Activated naive CD8-positive, alpha-beta T cell treated with anti-CD3 and anti-CD28 coated beads, Interleukin-2, amount 50 U/mL, for 24 hours (primary cell): ENCODE measurements at regions not wholly inside any gene's neighbourhood (a gene's known extent, or its start where the extent isn't known, plus 50 kb on each side); places are given as distances from the start of the nearest gene placed in this dataset.
A peak's percentile ranks its signal among the peaks of the same experiment; 100 is the strongest.

ENCODE experiments used
- ATAC-seq: fragments of 150-1000 bp; cut with Tn5 transposase; one replicate; pipeline ENCODE4 v1.10.0; 2021
- DNase-seq: peaks from one replicate; pipeline ENCODE4 v3.0.0; 2021
- H3K27ac Mint-ChIP-seq: one replicate; pipeline ENCODE4 v1.8.0; 2021; ENCODE audit warnings: mild to moderate bottlenecking, mixed read lengths
- H3K27me3 Mint-ChIP-seq: one replicate; pipeline ENCODE4 v1.8.0; 2021; ENCODE audit warnings: mixed read lengths
- H3K36me3 Mint-ChIP-seq: one replicate; pipeline ENCODE4 v1.8.0; 2021; ENCODE audit warnings: low read depth, mixed read lengths
- H3K4me1 Mint-ChIP-seq: one replicate; pipeline ENCODE4 v1.8.0; 2021; ENCODE audit warnings: mixed read lengths
- H3K4me3 Mint-ChIP-seq: one replicate; pipeline ENCODE4 v1.8.0; 2021; ENCODE audit warnings: mild to moderate bottlenecking, moderate library complexity, mixed read lengths
- H3K9me3 Mint-ChIP-seq: one replicate; pipeline ENCODE4 v1.8.0; 2021; ENCODE audit warnings: mixed read lengths

DNA sequence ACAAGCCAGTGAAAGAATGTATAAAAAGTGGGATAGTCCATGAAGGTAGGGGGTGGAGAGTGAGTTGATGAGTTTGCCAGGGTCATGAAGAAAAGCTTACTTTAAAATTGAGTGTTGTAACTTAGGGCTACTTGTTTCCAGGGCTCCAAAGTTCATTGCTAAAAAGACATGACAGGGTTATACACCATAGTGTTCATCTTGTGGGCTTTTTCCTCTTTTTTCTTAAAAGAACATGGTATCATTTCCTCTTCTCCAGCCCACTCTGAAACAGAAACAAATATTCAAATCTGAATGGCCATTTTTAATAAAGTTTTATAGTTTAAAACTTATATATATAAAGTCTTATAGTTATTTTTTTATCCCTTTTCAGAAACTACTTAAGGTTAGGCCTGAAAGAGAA is 115.7 kb upstream of the SMC2 start:
- no peaks in the 10 kb centered on the region for H3K9me3 Mint-ChIP-seq
- no peaks in the 10 kb centered on the region for H3K36me3 Mint-ChIP-seq
- no peak overlapping the region for H3K4me3 Mint-ChIP-seq
- H3K27me3 Mint-ChIP-seq, result no peaks in the 10 kb centered on the region
- no peaks in the 10 kb centered on the region for H3K4me1 Mint-ChIP-seq
- no peak overlapping the region for H3K27ac Mint-ChIP-seq
- ATAC-seq (no peak), DNase-seq (no peak)

DNA sequence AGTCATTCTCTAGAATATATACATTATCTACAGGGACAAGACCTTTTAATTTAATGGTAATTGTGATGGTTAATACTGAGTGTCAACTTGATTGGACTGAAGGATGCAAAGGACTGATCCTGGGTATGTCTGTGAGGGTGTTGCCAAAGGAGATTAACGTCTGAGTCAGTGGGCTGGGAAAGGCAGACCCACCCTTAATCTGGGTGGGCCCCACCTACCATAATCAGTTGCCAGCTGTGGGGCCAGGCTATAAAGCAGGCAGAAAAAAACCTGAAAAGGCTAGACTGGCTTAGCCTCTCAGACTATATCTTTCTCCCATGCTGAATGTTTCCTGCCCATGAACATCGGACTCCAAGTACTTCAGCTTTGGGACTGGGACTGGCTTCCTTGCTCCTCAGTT is 112.2 kb upstream of the SMC2 start:
- H3K4me3 Mint-ChIP-seq, result no peak overlapping the region

DNA sequence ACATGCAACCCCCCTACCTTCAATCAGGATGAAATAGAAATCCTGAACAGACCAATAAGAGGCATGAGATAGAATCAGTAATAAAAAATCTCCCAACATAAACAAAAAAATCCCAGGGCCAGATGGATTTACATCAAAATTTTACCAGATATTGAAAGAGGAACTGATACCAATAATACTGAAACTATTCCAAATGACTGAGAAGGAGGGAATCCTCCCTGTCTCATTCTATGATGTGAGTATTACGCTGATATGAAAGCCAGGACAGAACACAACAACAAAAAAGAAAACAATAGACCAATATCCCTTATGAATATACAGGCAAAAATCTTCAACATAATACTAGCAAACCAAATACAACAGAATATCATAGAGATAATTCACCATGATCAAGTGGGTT is 109.0 kb upstream of the SMC2 start:
- DNase-seq (no peak), ATAC-seq (no peak)
- Mint-ChIP-seq H3K36me3 (no peaks in the 10 kb centered on the region), H3K9me3 (no peaks in the 10 kb centered on the region), H3K27ac (no peak overlapping the region), H3K27me3 (no peaks in the 10 kb centered on the region), H3K4me1 (no peaks in the 10 kb centered on the region), H3K4me3 (no peak overlapping the region)

More for the DNA sequence above, 112.2 kb upstream of the SMC2 start:
- H3K27me3 Mint-ChIP-seq, result no peaks in the 10 kb centered on the region
- no peak overlapping the region for H3K27ac Mint-ChIP-seq
- H3K9me3 Mint-ChIP-seq, result no peaks in the 10 kb centered on the region
- no peak for ATAC-seq
- H3K36me3 Mint-ChIP-seq, result no peaks in the 10 kb centered on the region
- DNase-seq, result no peak
- no peaks in the 10 kb centered on the region for H3K4me1 Mint-ChIP-seq

DNA sequence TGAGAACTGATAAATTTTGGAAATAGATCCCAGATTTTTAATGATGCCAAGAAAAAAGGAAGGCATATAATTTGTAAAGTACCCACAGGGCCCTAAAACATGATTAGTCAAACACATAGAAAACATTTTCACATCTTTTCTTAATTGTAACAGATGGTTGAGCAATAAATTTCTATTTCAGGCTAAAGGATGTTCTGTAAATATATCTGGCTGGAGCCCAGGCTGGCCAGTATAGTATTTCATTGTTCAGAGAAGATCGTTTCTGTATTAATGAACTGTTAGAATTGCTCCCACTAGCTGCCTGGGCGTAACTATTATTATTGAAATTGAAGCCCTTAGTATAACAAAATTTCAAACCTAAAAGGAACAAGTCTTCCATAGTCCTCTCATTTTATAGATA is 105.3 kb upstream of the SMC2 start:
- H3K4me3 Mint-ChIP-seq, result no peak overlapping the region
- no peak overlapping the region for H3K27ac Mint-ChIP-seq
- H3K9me3 Mint-ChIP-seq, result no peaks in the 10 kb centered on the region
- no peaks in the 10 kb centered on the region for H3K4me1 Mint-ChIP-seq
- no peak for DNase-seq
- no peaks in the 10 kb centered on the region for H3K36me3 Mint-ChIP-seq
- no peaks in the 10 kb centered on the region for H3K27me3 Mint-ChIP-seq
- no peak for ATAC-seq

DNA sequence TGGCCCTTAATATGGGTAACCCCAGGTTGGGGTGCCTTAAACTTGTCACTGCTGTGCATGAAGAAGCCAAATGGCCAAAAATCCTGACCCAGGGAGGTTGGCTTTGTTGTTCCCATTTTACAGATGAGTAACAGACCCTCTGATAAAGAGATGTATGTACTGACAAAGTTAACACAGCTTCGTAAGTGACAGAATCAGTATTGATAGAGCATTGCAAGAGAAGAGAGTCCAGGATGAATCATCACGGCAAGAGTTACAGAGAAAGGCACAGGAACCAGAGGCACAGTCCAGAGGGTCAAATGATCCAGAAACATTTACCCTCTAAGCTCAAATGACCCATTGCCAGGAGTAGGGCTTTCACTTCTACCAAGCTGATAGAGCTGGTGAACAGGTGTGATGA is 103.8 kb upstream of the SMC2 start:
- Mint-ChIP-seq H3K27me3 (no peaks in the 10 kb centered on the region), H3K4me3 (no peak overlapping the region), H3K4me1 (no peaks in the 10 kb centered on the region), H3K27ac (no peak overlapping the region), H3K9me3 (no peaks in the 10 kb centered on the region), H3K36me3 (no peaks in the 10 kb centered on the region)
- DNase-seq (no peak), ATAC-seq (peak; percentile 20)

DNA sequence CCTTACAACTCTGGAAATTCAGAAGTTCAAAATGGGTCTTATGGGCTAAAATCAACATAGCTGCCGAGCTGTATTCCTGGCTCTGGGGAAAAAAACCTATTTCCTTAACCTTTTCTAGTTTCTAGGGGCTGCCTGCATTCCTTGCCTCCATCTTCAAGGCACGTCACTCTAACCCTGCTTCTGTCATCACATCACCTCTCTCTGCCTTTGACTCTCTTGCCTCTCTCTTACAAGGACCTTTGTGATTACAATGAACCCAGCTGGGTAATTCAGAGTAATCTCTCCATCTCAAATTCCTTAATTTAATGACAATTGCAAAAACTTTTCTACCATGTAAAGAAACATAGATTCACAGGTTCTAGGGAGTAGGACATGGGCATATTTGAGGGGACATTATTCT is 103.1 kb upstream of the SMC2 start:
- Mint-ChIP-seq H3K4me1 (no peaks in the 10 kb centered on the region), H3K36me3 (no peaks in the 10 kb centered on the region), H3K4me3 (no peak overlapping the region), H3K9me3 (no peaks in the 10 kb centered on the region), H3K27me3 (no peaks in the 10 kb centered on the region), H3K27ac (no peak overlapping the region)
- no peak for ATAC-seq
- DNase-seq, result no peak

DNA sequence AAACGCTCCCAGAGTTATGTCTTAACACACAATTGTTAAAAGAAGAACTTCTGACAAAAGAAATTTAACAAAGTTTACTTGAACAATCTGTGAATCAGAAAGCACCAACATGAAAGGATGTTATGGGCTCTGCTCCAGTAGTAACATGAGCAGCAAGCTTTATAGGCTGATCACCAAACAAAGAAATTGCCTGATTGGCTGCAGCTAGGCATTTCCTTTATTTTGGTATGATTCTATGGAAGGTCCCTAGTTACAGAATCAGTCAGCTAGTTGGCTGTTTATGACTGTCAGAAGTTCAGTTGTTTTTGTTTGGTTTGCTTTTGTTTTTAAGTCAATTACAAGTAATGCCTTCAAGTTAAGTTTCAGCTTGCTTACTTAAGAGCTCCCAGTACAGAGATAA is 102.4 kb upstream of the SMC2 start:
- no peak overlapping the region for H3K27ac Mint-ChIP-seq
- DNase-seq (no peak), ATAC-seq (no peak)
- H3K4me3 Mint-ChIP-seq, result no peak overlapping the region
- no peaks in the 10 kb centered on the region for H3K27me3 Mint-ChIP-seq
- H3K36me3 Mint-ChIP-seq, result no peaks in the 10 kb centered on the region
- H3K4me1 Mint-ChIP-seq, result no peaks in the 10 kb centered on the region
- no peaks in the 10 kb centered on the region for H3K9me3 Mint-ChIP-seq

DNA sequence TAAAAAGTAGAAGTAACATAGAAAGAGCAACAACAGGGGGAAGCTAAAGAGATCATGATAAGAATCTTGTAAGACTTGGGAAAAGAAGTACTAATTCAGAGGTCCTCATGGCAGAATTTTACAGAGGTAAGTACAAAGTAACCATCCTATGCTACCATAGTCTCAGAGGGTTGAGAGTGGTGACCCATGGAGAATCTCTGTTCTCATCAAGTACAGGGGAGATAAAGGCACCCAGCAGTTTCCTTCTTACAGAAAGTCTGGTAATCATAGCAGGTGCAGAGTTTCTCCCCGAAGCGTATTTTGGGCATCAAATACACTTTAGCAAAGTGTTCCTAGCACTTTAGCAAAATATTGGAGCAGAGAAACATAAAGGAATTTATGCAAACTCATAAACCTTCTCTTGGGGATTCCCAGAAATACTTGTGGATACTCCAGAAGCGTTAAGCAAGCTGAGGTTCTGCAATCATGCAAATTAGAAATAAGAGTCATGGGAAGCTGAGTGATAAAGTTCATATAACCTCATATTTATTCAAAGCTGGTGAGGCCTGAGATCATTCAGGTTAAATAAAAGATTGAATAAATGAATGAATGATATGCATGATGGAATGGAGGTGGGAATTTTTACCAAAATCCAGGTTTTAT is 101.0 kb upstream of the SMC2 start:
- no peaks in the 10 kb centered on the region for H3K4me1 Mint-ChIP-seq
- H3K27ac Mint-ChIP-seq, result no peak overlapping the region
- H3K4me3 Mint-ChIP-seq, result no peak overlapping the region
- DNase-seq, result no peak
- no peak for ATAC-seq
- no peaks in the 10 kb centered on the region for H3K36me3 Mint-ChIP-seq
- no peaks in the 10 kb centered on the region for H3K9me3 Mint-ChIP-seq
- H3K27me3 Mint-ChIP-seq, result no peaks in the 10 kb centered on the region

DNA sequence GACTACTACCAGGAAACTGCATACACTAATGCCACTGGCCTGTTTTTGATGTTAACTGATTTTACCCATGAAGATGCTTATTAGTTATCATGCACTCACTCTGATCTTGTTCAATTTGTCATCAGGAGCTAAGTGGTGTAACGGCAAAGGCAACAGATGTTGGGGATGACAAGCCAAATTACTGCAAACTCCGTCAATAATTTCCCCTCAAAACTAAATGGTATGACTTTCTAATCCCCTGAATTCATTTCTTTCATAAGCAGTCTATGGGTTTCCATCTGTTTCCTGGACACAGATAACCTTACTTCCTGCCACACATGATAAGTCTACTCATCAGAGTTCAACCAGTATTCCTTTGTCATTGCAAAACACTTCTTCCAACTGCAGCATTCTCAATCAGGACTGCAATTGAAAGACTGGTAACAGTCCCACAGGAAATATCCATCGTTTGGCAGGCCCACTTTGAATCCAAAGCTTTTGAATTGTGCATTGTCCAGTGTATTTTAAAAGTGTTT is 96.2 kb upstream of the SMC2 start:
- Mint-ChIP-seq H3K4me3 (no peak overlapping the region), H3K27ac (no peak overlapping the region), H3K27me3 (no peaks in the 10 kb centered on the region)

DNA sequence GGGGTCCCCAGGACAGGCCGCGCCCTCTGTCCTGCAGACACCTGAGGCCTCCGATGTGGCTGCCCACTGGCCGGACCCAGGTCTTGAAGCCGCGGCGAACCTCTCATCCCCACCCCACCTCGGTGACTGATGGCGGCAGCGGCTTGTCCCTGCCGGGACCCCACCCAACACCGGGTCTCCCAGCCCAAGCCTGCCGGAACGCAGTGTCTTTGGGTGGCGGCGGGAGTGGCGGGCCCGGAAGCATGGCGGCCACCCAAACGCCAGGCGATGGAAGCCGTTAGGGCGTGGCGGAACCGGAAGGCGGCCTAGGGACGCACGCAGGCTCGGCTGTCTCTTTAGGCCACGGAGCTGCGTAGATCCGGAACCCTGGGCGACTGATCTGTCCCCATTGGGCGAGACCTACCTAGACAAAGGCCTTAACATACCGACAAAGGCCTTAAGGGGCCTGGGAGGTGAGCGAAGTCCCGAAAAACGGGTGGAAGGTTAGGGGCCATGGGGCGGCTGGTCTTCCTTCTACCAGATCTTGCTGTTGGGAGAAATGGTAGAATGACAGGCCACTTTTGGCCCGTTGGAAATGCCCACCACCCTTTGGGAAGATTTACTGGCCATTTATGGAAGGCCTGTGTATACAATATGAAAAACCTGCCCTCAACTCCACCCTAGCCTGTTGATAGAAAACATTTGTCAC is 94.6 kb upstream of the SMC2 start:
- ATAC-seq (no peak), DNase-seq (no peak)
- no peak overlapping the region for H3K27ac Mint-ChIP-seq
- H3K9me3 Mint-ChIP-seq, result no peaks in the 10 kb centered on the region
- no peaks in the 10 kb centered on the region for H3K36me3 Mint-ChIP-seq
- H3K4me3 Mint-ChIP-seq, result no peak overlapping the region
- H3K4me1 Mint-ChIP-seq, result no peaks in the 10 kb centered on the region
- peaks cover 6% of the 10 kb centered on the region for H3K27me3 Mint-ChIP-seq

More for the DNA sequence above, 96.2 kb upstream of the SMC2 start:
- Mint-ChIP-seq H3K4me1 (no peaks in the 10 kb centered on the region), H3K36me3 (no peaks in the 10 kb centered on the region), H3K9me3 (no peaks in the 10 kb centered on the region)
- ATAC-seq (no peak), DNase-seq (no peak)

DNA sequence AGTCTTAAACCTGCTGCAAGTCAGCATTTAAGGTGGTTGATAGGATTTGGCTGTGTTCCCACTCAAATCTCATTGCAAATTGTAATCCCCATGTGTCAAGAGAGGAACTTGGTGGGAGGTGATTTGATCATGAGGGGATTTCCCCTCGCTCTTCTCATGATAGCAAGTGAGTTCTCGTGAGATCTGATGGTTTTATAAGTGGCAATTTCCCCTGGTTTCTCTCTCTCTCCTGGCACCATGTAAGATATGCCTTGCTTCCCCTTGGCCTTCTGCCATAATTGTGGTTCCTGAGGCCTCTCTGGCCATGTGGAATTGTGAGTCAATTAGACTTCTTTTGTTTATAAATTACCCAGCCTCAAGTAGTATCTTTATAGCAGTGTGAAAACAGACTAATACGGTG is 84.3 kb upstream of the SMC2 start:
- Mint-ChIP-seq H3K36me3 (no peaks in the 10 kb centered on the region), H3K9me3 (peaks cover 5% of the 10 kb centered on the region), H3K27me3 (peaks cover 6% of the 10 kb centered on the region), H3K4me1 (no peaks in the 10 kb centered on the region), H3K4me3 (no peak overlapping the region), H3K27ac (no peak overlapping the region)
- ATAC-seq, result no peak
- no peak for DNase-seq

DNA sequence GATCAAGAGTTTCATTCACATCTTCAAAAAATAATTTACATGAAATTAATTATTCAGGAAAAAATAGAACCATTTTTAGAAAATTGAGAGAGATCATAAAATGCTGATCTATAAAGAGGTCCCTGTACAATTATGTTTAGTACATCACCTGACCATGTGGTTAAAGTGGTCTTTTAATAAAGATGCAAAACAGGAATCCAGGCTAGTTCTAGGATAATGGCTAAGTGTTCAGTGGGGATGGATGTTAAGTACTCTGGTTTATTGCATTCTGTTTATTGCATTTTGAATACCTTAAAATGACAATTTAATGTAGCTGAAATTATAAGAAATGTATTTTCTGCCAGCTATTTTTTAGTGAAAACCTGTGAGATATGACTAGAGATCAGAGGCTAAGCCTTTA is 72.0 kb upstream of the SMC2 start:
- Mint-ChIP-seq H3K9me3 (peaks cover 10% of the 10 kb centered on the region), H3K4me3 (no peak overlapping the region), H3K27ac (no peak overlapping the region), H3K36me3 (no peaks in the 10 kb centered on the region), H3K4me1 (peaks cover under 1% of the 10 kb centered on the region), H3K27me3 (peaks cover 6% of the 10 kb centered on the region)
- DNase-seq (no peak), ATAC-seq (no peak)

DNA sequence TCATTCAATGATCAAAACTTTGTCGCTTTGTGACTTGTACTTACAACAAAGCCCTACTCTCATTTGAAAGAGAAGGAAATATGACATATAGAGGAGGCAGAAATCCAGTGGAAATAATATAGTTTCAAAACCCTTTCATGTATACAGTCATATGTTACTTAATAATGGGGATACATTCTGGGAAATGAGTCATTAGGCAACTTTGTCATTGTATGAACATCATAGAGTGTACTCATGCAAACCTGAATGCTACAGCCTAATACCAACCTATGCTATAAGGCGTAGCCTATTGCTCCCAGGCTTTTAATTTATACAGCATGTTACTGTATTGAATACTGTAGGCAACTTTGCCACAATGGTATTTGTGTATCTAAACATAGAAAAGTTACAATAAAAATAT is 69.0 kb upstream of the SMC2 start:
- H3K4me1 Mint-ChIP-seq, result peaks cover 17% of the 10 kb centered on the region
- H3K36me3 Mint-ChIP-seq, result no peaks in the 10 kb centered on the region
- H3K27me3 Mint-ChIP-seq, result peaks cover 6% of the 10 kb centered on the region
- H3K9me3 Mint-ChIP-seq, result peaks cover 10% of the 10 kb centered on the region
- no peak for DNase-seq
- no peak overlapping the region for H3K27ac Mint-ChIP-seq
- no peak for ATAC-seq
- no peak overlapping the region for H3K4me3 Mint-ChIP-seq

DNA sequence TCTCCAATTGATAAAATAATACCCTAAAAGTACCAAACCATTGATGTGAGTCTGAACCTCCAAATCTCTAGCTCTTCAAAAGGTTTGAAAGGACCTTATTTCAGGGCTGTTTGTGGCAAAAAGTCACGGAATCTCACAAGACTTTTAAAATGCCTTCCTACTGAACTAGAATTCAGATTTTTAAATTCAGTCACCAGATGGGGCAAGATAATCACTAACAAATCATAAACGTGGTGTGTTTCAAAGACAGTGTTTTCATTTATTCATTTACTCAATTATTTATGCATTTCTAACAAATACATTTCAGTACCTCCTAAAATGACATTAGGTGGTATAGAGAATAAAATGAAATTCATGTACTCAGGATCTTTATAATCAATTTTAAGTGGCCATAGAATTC is 68.2 kb upstream of the SMC2 start:
- H3K4me1 Mint-ChIP-seq, result peaks cover 17% of the 10 kb centered on the region
- peaks cover 6% of the 10 kb centered on the region for H3K27me3 Mint-ChIP-seq
- no peak overlapping the region for H3K4me3 Mint-ChIP-seq
- no peak overlapping the region for H3K27ac Mint-ChIP-seq
- no peak for DNase-seq
- peaks cover 4% of the 10 kb centered on the region for H3K9me3 Mint-ChIP-seq
- no peaks in the 10 kb centered on the region for H3K36me3 Mint-ChIP-seq
- no peak for ATAC-seq

DNA sequence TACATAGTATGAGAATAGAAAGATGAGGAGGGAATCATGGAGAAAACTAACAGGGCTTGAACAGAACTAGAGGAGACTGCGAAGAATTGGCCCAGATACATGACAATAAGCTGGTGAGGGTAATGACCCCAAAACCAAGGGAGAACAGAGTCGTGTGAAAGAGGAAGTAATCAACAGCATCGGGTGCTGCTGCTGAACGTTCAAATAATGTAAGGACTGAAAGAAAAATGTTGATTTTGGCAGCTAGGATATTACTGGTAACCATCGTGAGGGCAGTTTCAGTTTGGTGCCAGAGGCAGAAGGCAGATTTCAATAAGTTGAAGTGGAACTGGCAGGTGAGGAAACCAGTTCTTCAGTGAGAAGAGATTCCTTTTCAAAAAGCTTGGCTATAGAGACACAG is 66.8 kb upstream of the SMC2 start:
- ATAC-seq (no peak), DNase-seq (no peak)
- no peaks in the 10 kb centered on the region for H3K36me3 Mint-ChIP-seq
- H3K27me3 Mint-ChIP-seq, result peaks cover 2% of the 10 kb centered on the region
- no peak overlapping the region for H3K27ac Mint-ChIP-seq
- peaks cover 17% of the 10 kb centered on the region for H3K4me1 Mint-ChIP-seq
- H3K9me3 Mint-ChIP-seq, result no peaks in the 10 kb centered on the region
- H3K4me3 Mint-ChIP-seq, result no peak overlapping the region
